HEK293T (cell line): ENCODE measurements at regions not wholly inside any gene's neighbourhood (a gene's known extent, or its start where the extent isn't known, plus 50 kb on each side); places are given as distances from the start of the nearest gene placed in this dataset.

Source experiments
- ARNT ChIP-seq: fragments of 450-650 bp; IDR thresholded peaks from 2 replicates; pipeline ENCODE4 v1.6.1; 2017; ENCODE audit warnings: mild to moderate bottlenecking
- BHLHE40 ChIP-seq: fragments of 450-650 bp; IDR thresholded peaks from 2 replicates; pipeline ENCODE4 v1.6.1; 2016; ENCODE audit warnings: mild to moderate bottlenecking, moderate library complexity, borderline replicate concordance
- CTBP1 ChIP-seq: fragments of 450-650 bp; IDR thresholded peaks from 2 replicates; pipeline ENCODE4 v1.6.1; 2016; ENCODE audit warnings: borderline replicate concordance
- ELF4 ChIP-seq: fragments of 450-650 bp; IDR thresholded peaks from 2 replicates; pipeline ENCODE4 v1.6.1; 2017; ENCODE audit warnings: antibody characterized with exemption
- FOXA1 ChIP-seq: fragments of 450-650 bp; IDR thresholded peaks from 2 replicates; pipeline ENCODE4 v1.6.1; 2016; ENCODE audit warnings: mild to moderate bottlenecking
- FOXK2 ChIP-seq: fragments of 450-650 bp; IDR thresholded peaks from 2 replicates; pipeline ENCODE4 v1.6.1; 2016; ENCODE audit warnings: mild to moderate bottlenecking
- FOXM1 ChIP-seq: fragments of 450-650 bp; IDR thresholded peaks from 2 replicates; pipeline ENCODE4 v1.6.1; 2017; ENCODE audit warnings: mild to moderate bottlenecking, borderline replicate concordance
- HDGF ChIP-seq: fragments of 450-650 bp; IDR thresholded peaks from 2 replicates; pipeline ENCODE4 v1.6.1; 2017; ENCODE audit warnings: antibody characterized with exemption, borderline replicate concordance
- L3MBTL2 ChIP-seq: fragments of 450-650 bp; conservative IDR thresholded peaks from 2 replicates; pipeline ENCODE4 v1.6.1; 2016; ENCODE audit warnings: mild to moderate bottlenecking
- LEF1 ChIP-seq: fragments of 450-650 bp; IDR thresholded peaks from 2 replicates; pipeline ENCODE4 v1.6.1; 2017; ENCODE audit warnings: mild to moderate bottlenecking, borderline replicate concordance
- NFRKB ChIP-seq: fragments of 450-650 bp; IDR thresholded peaks from 2 replicates; pipeline ENCODE4 v1.6.1; 2016; ENCODE audit warnings: mild to moderate bottlenecking, moderate library complexity
- SP1 ChIP-seq: fragments of 450-650 bp; IDR thresholded peaks from 2 replicates; pipeline ENCODE4 v1.6.1; 2017
- SUZ12 ChIP-seq: fragments of 450-650 bp; IDR thresholded peaks from 2 replicates; pipeline ENCODE4 v1.6.1; 2016; ENCODE audit warnings: mild to moderate bottlenecking
- TF ChIP-seq, protein P1 (sequence below): fragments of 450-650 bp; IDR thresholded peaks from 2 replicates; pipeline ENCODE4 v1.6.1; 2016

GRCh38 chr1:82317671-82318070 lies 516.9 kb downstream of the ADGRL2 start:
- TF ChIP-seq ARNT (no peak), FOXA1 (no peak), LEF1 (no peak), BHLHE40 (no peak), L3MBTL2 (no peak), SUZ12 (no peak), ELF4 (no peak), CTBP1 (no peak), SP1 (no peak), FOXM1 (no peak), HDGF (no peak), FOXK2 (no peak), NFRKB (no peak)
- TF ChIP-seq, protein P1, sequence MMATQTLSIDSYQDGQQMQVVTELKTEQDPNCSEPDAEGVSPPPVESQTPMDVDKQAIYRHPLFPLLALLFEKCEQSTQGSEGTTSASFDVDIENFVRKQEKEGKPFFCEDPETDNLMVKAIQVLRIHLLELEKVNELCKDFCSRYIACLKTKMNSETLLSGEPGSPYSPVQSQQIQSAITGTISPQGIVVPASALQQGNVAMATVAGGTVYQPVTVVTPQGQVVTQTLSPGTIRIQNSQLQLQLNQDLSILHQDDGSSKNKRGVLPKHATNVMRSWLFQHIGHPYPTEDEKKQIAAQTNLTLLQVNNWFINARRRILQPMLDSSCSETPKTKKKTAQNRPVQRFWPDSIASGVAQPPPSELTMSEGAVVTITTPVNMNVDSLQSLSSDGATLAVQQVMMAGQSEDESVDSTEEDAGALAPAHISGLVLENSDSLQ = no peak
